Right lobe of liver (tissue), 4 donors: ENCODE measurements at regions not wholly inside any gene's neighbourhood (a gene's known extent, or its start where the extent isn't known, plus 50 kb on each side); places are given as distances from the start of the nearest gene placed in this dataset.
"Not testable (repeated sequence)": the region's sequence is repeated elsewhere in the genome, so short reads cannot be mapped to it uniquely, and the experiment has no call there.

Experiments
- CTCF ChIP-seq, 4 donors: fragments of 200-600 bp in 3 of 4; fragments of 450-650 bp in 1 of 4; IDR thresholded peaks; one replicate each; pipeline versions ENCODE4 v1.5.1 to v1.8.0; 2016 to 2022; ENCODE audit warnings: antibody characterized with exemption in 4 of 4, mild to moderate bottlenecking in 2 of 4
- POLR2A ChIP-seq: fragments of 450-650 bp; IDR thresholded peaks from one replicate; pipeline ENCODE4 v1.6.1; 2017; ENCODE audit warnings: antibody characterized with exemption, mild to moderate bottlenecking
- donor health status: DM: no; HTN: no; CAD: no.
- donor health status: DM: no; HTN: no; CAD: no.
- donor health status: DM: no; HTN: yes; CAD: no.

DNA sequence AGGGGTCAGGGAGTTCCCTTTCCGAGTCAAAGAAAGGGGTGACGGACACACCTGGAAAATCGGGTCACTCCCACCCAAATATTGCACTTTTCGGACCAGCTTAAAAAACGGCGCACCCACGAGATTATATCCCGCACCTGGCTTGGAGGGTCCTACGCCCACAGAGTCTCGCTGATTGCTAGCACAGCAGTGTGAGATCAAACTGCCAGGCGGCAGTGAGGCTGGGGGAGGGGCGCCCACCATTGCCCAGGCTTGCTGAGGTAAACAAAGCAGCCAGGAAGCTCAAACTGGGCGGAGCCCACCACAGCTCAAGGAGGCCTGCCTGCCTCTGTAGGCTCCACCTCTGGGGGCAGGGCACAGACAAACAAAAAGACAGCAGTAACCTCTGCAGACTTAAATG, 88.8 kb upstream of the IFNG-AS1 start:
- TF ChIP-seq CTCF (IDR thresholded peaks at IDR 0.05); POLR2A: not testable (repeated sequence)
